GM12878 (cell line): ENCODE measurements at regions not wholly inside any gene's neighbourhood (a gene's known extent, or its start where the extent isn't known, plus 50 kb on each side); places are given as distances from the start of the nearest gene placed in this dataset.
"Not testable (repeated sequence)": the region's sequence is repeated elsewhere in the genome, so short reads cannot be mapped to it uniquely, and the experiment has no call there.

Source experiments
- ATAC-seq: fragments of 200-7000 bp; cut with Tn5 transposase; 3 replicates; pipeline ENCODE4 v1.9.1; 2020; ENCODE audit warnings: mild to moderate bottlenecking, moderate library complexity
- BruUV-seq: library from RNA; stranded (reverse); fragments of 400-500 nt; replicated peaks from 2 replicates; lab custom pipeline; 2021; lab: Mats Ljungman, UMichigan
- CTCF ChIA-PET: fragments of 300-600 bp; sonication (Branson Sonifier 250); formaldehyde crosslinking; extraction: SDS; loops from one replicate; lab custom pipeline; 2021; ENCODE audit warnings: inconsistent platforms; lab: Yijun Ruan, JAX
- POLR2A ChIA-PET: fragments of 350-600 bp; formaldehyde crosslinking; extraction: SDS; loops from one replicate; lab custom pipeline; 2021; ENCODE audit warnings: inconsistent platforms; lab: Charles Lee
- RAD21 ChIA-PET: fragments of 300-600 bp; sonication (Branson Sonifier 250); formaldehyde crosslinking; loops from one replicate; lab custom pipeline; 2023; ENCODE audit warnings: antibody characterized with exemption; ENCODE audit not compliant: unreplicated experiment; lab: Charles Lee
- SMC1A ChIA-PET: fragments of 300-600 bp; sonication (Branson Sonifier 250); formaldehyde crosslinking; loops from one replicate; lab custom pipeline; 2023; ENCODE audit not compliant: unreplicated experiment, uncharacterized antibody; lab: Charles Lee
- DNase-seq: peaks from one replicate; pipeline ENCODE4 v3.0.0-alpha.2; 2011; ENCODE audit warnings: low read depth, low spot score
- FAIRE-seq: peaks from 3 replicates; lab custom pipeline; 2011; peaks lifted over from hg19 to GRCh38; lab: Jason Lieb, UNC
- H2AFZ ChIP-seq: 2 replicates; pipeline ENCODE4 v1.6.0; 2011; ENCODE audit warnings: low read depth, low read length, control low read depth; ENCODE audit not compliant: control insufficient read depth
- H3K27ac ChIP-seq: 2 replicates; pipeline ENCODE4 v1.5.1; 2011; ENCODE audit warnings: control low read depth; ENCODE audit not compliant: control insufficient read depth, insufficient read depth
- H3K27me3 ChIP-seq, 2 experiments: replicated peaks in 1 of 2; 2 replicates each; pipeline versions ENCODE4 v1.6.0 to v1.6.1; 2011; ENCODE audit warnings: low read length in 1 of 2; ENCODE audit not compliant: control insufficient read depth in 2 of 2, insufficient read depth in 2 of 2
- H3K36me3 ChIP-seq, 2 experiments: 2 replicates each; pipeline ENCODE4 v1.5.1; 2011; ENCODE audit warnings: low read length in 1 of 2; ENCODE audit not compliant: control insufficient read depth in 2 of 2, insufficient read depth in 2 of 2
- H3K4me1 ChIP-seq: 2 replicates; pipeline ENCODE4 v1.6.1; 2011; ENCODE audit warnings: mild to moderate bottlenecking, low read length, moderate library complexity, mixed read lengths; ENCODE audit not compliant: control insufficient read depth, insufficient read depth
- H3K4me2 ChIP-seq: 2 replicates; pipeline ENCODE4 v1.6.0; 2011; ENCODE audit warnings: control low read depth; ENCODE audit not compliant: control insufficient read depth, insufficient read depth
- H3K4me3 ChIP-seq: fragments of 200-600 bp; sonication (generic); 2 replicates; pipeline ENCODE4 v1.5.1; 2016
- H3K79me2 ChIP-seq: 2 replicates; pipeline ENCODE4 v1.6.0; 2011; ENCODE audit warnings: low read length; ENCODE audit not compliant: control insufficient read depth, insufficient read depth
- H3K9ac ChIP-seq: 2 replicates; pipeline ENCODE4 v1.8.0; 2011; ENCODE audit warnings: low read length, control low read depth, mixed read lengths; ENCODE audit not compliant: control insufficient read depth, insufficient read depth
- H3K9me3 ChIP-seq: replicated peaks from 3 replicates; pipeline ENCODE4 v1.5.1; 2011; ENCODE audit warnings: mild to moderate bottlenecking, low read length; ENCODE audit not compliant: control insufficient read depth, insufficient read depth
- H4K20me1 ChIP-seq: 2 replicates; pipeline ENCODE4 v1.6.0; 2011; ENCODE audit not compliant: control insufficient read depth, insufficient read depth
- ELK1 ChIP-seq: IDR thresholded peaks from 2 replicates; pipeline ENCODE4 v1.6.1; 2012; ENCODE audit warnings: low read depth, low read length, improper control_type of control experiment
- WGBS: methylation state at CpG from one replicate; pipeline ENCODE4 v1.1.6; 2016; ENCODE audit warnings: low lambda C conversion rate; ENCODE audit not compliant: insufficient replicate concordance, insufficient coverage; ENCODE audit errors: missing lambda C conversion rate; 5-methylcytosine and 5-hydroxymethylcytosine counted together
- in situ Hi-C: fragments of 300-500 bp; cut with MboI; formaldehyde crosslinking; loops from 9 replicates; pipeline ENCODE4 v1.14.3; 2018; ENCODE audit warnings: mixed read lengths
- intact Hi-C: fragments of 100-400 bp; cut with micrococcal nuclease; formaldehyde crosslinking; loops from one replicate; pipeline ENCODE4 v1.14.2; 2022; ENCODE audit not compliant: unreplicated experiment
- TF ChIP-seq, protein P1 (sequence below): fragments of 450-650 bp; IDR thresholded peaks from 2 replicates; pipeline ENCODE4 v1.6.1; 2017; ENCODE audit warnings: mild to moderate bottlenecking, moderate library complexity

- TF ChIP-seq, protein P1, sequence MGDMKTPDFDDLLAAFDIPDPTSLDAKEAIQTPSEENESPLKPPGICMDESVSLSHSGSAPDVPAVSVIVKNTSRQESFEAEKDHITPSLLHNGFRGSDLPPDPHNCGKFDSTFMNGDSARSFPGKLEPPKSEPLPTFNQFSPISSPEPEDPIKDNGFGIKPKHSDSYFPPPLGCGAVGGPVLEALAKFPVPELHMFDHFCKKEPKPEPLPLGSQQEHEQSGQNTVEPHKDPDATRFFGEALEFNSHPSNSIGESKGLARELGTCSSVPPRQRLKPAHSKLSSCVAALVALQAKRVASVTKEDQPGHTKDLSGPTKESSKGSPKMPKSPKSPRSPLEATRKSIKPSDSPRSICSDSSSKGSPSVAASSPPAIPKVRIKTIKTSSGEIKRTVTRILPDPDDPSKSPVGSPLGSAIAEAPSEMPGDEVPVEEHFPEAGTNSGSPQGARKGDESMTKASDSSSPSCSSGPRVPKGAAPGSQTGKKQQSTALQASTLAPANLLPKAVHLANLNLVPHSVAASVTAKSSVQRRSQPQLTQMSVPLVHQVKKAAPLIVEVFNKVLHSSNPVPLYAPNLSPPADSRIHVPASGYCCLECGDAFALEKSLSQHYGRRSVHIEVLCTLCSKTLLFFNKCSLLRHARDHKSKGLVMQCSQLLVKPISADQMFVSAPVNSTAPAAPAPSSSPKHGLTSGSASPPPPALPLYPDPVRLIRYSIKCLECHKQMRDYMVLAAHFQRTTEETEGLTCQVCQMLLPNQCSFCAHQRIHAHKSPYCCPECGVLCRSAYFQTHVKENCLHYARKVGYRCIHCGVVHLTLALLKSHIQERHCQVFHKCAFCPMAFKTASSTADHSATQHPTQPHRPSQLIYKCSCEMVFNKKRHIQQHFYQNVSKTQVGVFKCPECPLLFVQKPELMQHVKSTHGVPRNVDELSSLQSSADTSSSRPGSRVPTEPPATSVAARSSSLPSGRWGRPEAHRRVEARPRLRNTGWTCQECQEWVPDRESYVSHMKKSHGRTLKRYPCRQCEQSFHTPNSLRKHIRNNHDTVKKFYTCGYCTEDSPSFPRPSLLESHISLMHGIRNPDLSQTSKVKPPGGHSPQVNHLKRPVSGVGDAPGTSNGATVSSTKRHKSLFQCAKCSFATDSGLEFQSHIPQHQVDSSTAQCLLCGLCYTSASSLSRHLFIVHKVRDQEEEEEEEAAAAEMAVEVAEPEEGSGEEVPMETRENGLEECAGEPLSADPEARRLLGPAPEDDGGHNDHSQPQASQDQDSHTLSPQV: no peak
- TF ChIP-seq ELK1: no peak
These were observed 158.1 kb downstream of the GALR1 start (continued) for GRCh38 chr18:77407733-77408132.

GRCh38 chr18:77421546-77421945 lies 171.9 kb downstream of the GALR1 start:
- DNase-seq, H3K36me3 ChIP-seq, H3K9me3 ChIP-seq, POLR2A ChIA-PET, H3K79me2 ChIP-seq, H3K9ac ChIP-seq, SMC1A ChIA-PET, H3K4me3 ChIP-seq, H3K4me2 ChIP-seq, H2AFZ ChIP-seq, intact Hi-C loops, H3K4me1 ChIP-seq, H3K27me3 ChIP-seq, FAIRE-seq, H4K20me1 ChIP-seq, H3K27ac ChIP-seq, in situ Hi-C loops, BruUV-seq, RAD21 ChIA-PET, ATAC-seq, CTCF ChIA-PET: not testable (repeated sequence)
- WGBS: 84% methylated on average over 26 of the region's 28 CpGs
